22Rv1 (cell line): ENCODE measurements at regions not wholly inside any gene's neighbourhood (a gene's known extent, or its start where the extent isn't known, plus 50 kb on each side); places are given as distances from the start of the nearest gene placed in this dataset.

ENCODE experiments used
- ZFX ChIP-seq: fragments of 450-650 bp; IDR thresholded peaks from 2 replicates; pipeline ENCODE4 v1.6.1; 2017; ENCODE audit warnings: antibody characterized with exemption, borderline replicate concordance
- TF ChIP-seq, protein P1 (sequence below): fragments of 450-650 bp; IDR thresholded peaks from 2 replicates; pipeline ENCODE4 v1.5.1; 2017; ENCODE audit warnings: mild to moderate bottlenecking

- TF ChIP-seq, protein P1, sequence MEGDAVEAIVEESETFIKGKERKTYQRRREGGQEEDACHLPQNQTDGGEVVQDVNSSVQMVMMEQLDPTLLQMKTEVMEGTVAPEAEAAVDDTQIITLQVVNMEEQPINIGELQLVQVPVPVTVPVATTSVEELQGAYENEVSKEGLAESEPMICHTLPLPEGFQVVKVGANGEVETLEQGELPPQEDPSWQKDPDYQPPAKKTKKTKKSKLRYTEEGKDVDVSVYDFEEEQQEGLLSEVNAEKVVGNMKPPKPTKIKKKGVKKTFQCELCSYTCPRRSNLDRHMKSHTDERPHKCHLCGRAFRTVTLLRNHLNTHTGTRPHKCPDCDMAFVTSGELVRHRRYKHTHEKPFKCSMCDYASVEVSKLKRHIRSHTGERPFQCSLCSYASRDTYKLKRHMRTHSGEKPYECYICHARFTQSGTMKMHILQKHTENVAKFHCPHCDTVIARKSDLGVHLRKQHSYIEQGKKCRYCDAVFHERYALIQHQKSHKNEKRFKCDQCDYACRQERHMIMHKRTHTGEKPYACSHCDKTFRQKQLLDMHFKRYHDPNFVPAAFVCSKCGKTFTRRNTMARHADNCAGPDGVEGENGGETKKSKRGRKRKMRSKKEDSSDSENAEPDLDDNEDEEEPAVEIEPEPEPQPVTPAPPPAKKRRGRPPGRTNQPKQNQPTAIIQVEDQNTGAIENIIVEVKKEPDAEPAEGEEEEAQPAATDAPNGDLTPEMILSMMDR = no peak
- no peak for TF ChIP-seq ZFX
Observed at GRCh38 chr6:170232186-170233002, 58.5 kb downstream of the DLL1 start.
